SU-DHL-6 (cell line): ENCODE measurements at regions not wholly inside any gene's neighbourhood (a gene's known extent, or its start where the extent isn't known, plus 50 kb on each side); places are given as distances from the start of the nearest gene placed in this dataset.

Experiments used
- CTCF ChIP-seq: fragments of 200-600 bp; sonication (generic); IDR thresholded peaks from one replicate; pipeline ENCODE4 v1.5.1; 2017; ENCODE audit warnings: antibody characterized with exemption, mild to moderate bottlenecking, low read length, moderate library complexity; ENCODE audit not compliant: insufficient read depth, poor library complexity, severe bottlenecking
- EZH2phosphoT487 ChIP-seq: fragments of 200-600 bp; sonication (generic), shearing (Covaris generic); conservative IDR thresholded peaks from 2 replicates; pipeline ENCODE4 v1.6.1; 2018; ENCODE audit warnings: mild to moderate bottlenecking, antibody characterized with exemption, low read length, moderate library complexity, mixed read lengths

- TF ChIP-seq CTCF (no peak), EZH2phosphoT487 (no peak)
Measured at GRCh38 chr11:19598456-19598855, 114.2 kb upstream of the NAV2 start.
